ENCODE measurements at regions not wholly inside any gene's neighbourhood (a gene's known extent, or its start where the extent isn't known, plus 50 kb on each side); places are given as distances from the start of the nearest gene placed in this dataset.

DNA sequence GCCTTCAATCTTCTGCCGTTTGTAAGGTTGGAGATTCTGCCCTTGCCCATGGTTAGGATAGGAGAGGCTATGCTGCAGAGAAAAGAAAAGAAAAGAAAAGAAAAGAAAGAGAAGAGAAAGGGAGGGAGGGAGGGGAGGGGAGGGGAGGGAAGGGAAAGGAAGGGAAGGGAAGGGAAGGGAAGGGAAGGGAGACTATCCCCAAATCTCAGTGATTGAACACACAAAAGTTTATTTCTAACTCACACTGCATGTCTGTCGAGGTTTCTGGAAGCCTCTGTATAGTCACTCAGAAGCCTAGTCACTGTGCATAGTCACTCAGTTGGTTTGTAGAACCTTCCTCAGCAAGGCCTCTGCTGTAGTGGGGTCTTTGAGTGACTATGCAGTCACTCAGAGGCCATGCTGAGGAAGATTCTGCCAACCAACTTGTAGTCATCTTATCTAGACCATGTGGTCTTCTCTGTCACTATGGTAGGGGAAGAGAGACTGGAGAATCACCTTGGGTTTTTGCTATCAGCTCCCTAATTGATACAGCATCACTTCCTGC is 52.3 kb upstream of the ABCC9 start:
- DNase-seq (ENCODE audit: low read depth in 1 of 2, low spot score in 2 of 2) (no peak), FAIRE-seq (no peak)
- H2BK120ac ChIP-seq (replicated peaks; ENCODE audit: low read depth, low read length): no peak overlapping the region
- no peak overlapping the region for H4K91ac ChIP-seq (replicated peaks; ENCODE audit: insufficient read length, low read length)
- H3K18ac ChIP-seq (ENCODE audit: extremely low read depth, low read length): no peak overlapping the region
- H3K79me2 ChIP-seq (ENCODE audit: control insufficient read depth in 1 of 2, insufficient read depth in 2 of 2, low read length in 2 of 2): no peaks in the 10 kb centered on the region
- no peak overlapping the region for H3K27ac ChIP-seq (ENCODE audit: low read depth, low read length)
- POLR2A ChIA-PET (ENCODE audit: partially characterized antibody): no interaction called here
- 0 out of 2 replicates have a peak overlapping the region, but pooled peaks have one; percentile 18 for H2BK15ac ChIP-seq (ENCODE audit: low read length)
- no peak overlapping the region; the same call in 1 of the 2 replicates for H2BK5ac ChIP-seq (ENCODE audit: low read depth, low read length)
- H3K36me3 ChIP-seq (ENCODE audit: control insufficient read depth in 2 of 4, insufficient read depth in 4 of 4, low read length in 3 of 4): no peaks in the 10 kb centered on the region
- H4K20me1 ChIP-seq (replicated peaks in 1 of 2; ENCODE audit: control insufficient read depth in 1 of 2, insufficient read depth in 2 of 2, low read length in 2 of 2): no peaks in the 10 kb centered on the region
- no peak overlapping the region for H3K4ac ChIP-seq (replicated peaks; ENCODE audit: insufficient read length, low read depth, low read length)
- H3K79me1 ChIP-seq (ENCODE audit: low read depth, low read length): no peaks in the 10 kb centered on the region
- no peak overlapping the region for H4K5ac ChIP-seq (ENCODE audit: insufficient read length, low read depth, low read length)
- TF ChIP-seq MAFK (IDR thresholded peaks at IDR 0.05; ENCODE audit: low read depth, low read length): no peak
- TF ChIP-seq CBX8 (IDR thresholded peaks at IDR 0.05; ENCODE audit: borderline replicate concordance, low read depth, low read length): no peak
- no peak for TF ChIP-seq EGR1 (IDR thresholded peaks at IDR 0.05; ENCODE audit: borderline replicate concordance, low read depth, low read length)
- no peak for TF ChIP-seq CBX5 (IDR thresholded peaks at IDR 0.05; ENCODE audit: low read depth, low read length)
- TF ChIP-seq PHF8 (conservative IDR thresholded peaks at IDR 0.05; ENCODE audit: low read depth, low read length): no peak
- no peak overlapping the region for H3K4me2 ChIP-seq (ENCODE audit: insufficient read depth in 1 of 2, low read depth in 2 of 2, low read length in 2 of 2)
- H3K4me1 ChIP-seq (replicated peaks in 1 of 4; ENCODE audit: control insufficient read depth in 3 of 4, insufficient read depth in 4 of 4, low read length in 3 of 4): peaks cover 0 to 4% (median under 1%) of the 10 kb centered on the region in 4 experiments; a peak in 1 of 7 replicates
- H3K27me3 ChIP-seq (replicated peaks in 1 of 4; ENCODE audit: control insufficient read depth in 3 of 4, extremely low read depth in 1 of 4, insufficient read depth in 3 of 4, low read length in 3 of 4): no peaks in the 10 kb centered on the region
- no peak overlapping the region for H3K56ac ChIP-seq (replicated peaks; ENCODE audit: insufficient read length, low read depth, low read length)
- H3K14ac ChIP-seq (ENCODE audit: insufficient read length): no peak overlapping the region
- no peak overlapping the region for H2BK20ac ChIP-seq (ENCODE audit: low read length)
- H3K9me3 ChIP-seq (ENCODE audit: insufficient read depth in 2 of 2, low read depth in 1 of 2, low read length in 1 of 2): no peaks in the 10 kb centered on the region
- H2BK12ac ChIP-seq (ENCODE audit: low read depth, low read length): no peak overlapping the region
- H3K23me2 ChIP-seq (ENCODE audit: low read depth, low read length): no peaks in the 10 kb centered on the region
- no peak overlapping the region for H4K8ac ChIP-seq (ENCODE audit: extremely low read depth, insufficient read depth, low read length)
- no peak overlapping the region for H2AK5ac ChIP-seq (ENCODE audit: low read depth, low read length)
- H2AFZ ChIP-seq (ENCODE audit: low read length): peak overlapping the region; percentile 95; the same call in 1 of the 2 replicates
- no peak overlapping the region for H3K23ac ChIP-seq (ENCODE audit: insufficient read length)
- CTCF ChIA-PET (ENCODE audit: partially characterized antibody): no interaction called here
- no peak overlapping the region for H3K4me3 ChIP-seq (ENCODE audit: extremely low read depth in 1 of 4, insufficient read depth in 2 of 4, low read depth in 3 of 4, low read length in 4 of 4)
- 96% methylated on average over 2 of the region's 2 CpGs; no CpG with 5 or more reads in 1 of the 2 experiments for WGBS, 2 experiments (ENCODE audit: extremely low coverage in 1 of 2, insufficient coverage in 1 of 2, insufficient read length in 1 of 2, insufficient replicate concordance in 2 of 2, low coverage in 1 of 2, low lambda C conversion rate in 2 of 2, missing lambda C conversion rate in 1 of 2)
- H3K9ac ChIP-seq (replicated peaks in 1 of 4; ENCODE audit: extremely low read depth in 1 of 4, low read depth in 3 of 4, low read length in 3 of 4): no peak overlapping the region
